WTC11 (cell line): ENCODE measurements at regions not wholly inside any gene's neighbourhood (a gene's known extent, or its start where the extent isn't known, plus 50 kb on each side); places are given as distances from the start of the nearest gene placed in this dataset.

Experiments used
- ATAC-seq: fragments of 200-7000 bp; cut with Tn5 transposase; 2 replicates; pipeline ENCODE4 v1.10.0; 2021; ENCODE audit warnings: mild to moderate bottlenecking, moderate library complexity
- CTCF ChIA-PET: fragments of 300-600 bp; sonication (Branson Sonifier 250); formaldehyde crosslinking; loops from one replicate; lab custom pipeline; 2021; ENCODE audit warnings: antibody characterized with exemption; lab: Charles Lee
- POLR2A ChIA-PET: fragments of 350-600 bp; sonication (Branson Sonifier 250); formaldehyde crosslinking; loops from one replicate; lab custom pipeline; 2021; ENCODE audit warnings: antibody characterized with exemption; lab: Charles Lee
- DNase-seq: peaks from one replicate; pipeline ENCODE4 v3.0.0; 2021; ENCODE audit warnings: low spot score
- H3K27ac Mint-ChIP-seq: 2 replicates; pipeline ENCODE4 v1.8.0; 2021; ENCODE audit warnings: mixed read lengths
- H3K27me3 Mint-ChIP-seq: 2 replicates; pipeline ENCODE4 v1.8.0; 2021; ENCODE audit warnings: low read depth, mild to moderate bottlenecking, moderate library complexity, mixed read lengths
- H3K36me3 Mint-ChIP-seq: 2 replicates; pipeline ENCODE4 v1.8.0; 2021; ENCODE audit warnings: mixed read lengths
- H3K4me1 Mint-ChIP-seq: 2 replicates; pipeline ENCODE4 v1.8.0; 2022; ENCODE audit warnings: mixed read lengths
- H3K4me3 Mint-ChIP-seq: 2 replicates; pipeline ENCODE4 v1.8.0; 2021; ENCODE audit warnings: mild to moderate bottlenecking, moderate library complexity, mixed read lengths
- H3K9me3 Mint-ChIP-seq: 2 replicates; pipeline ENCODE4 v1.8.0; 2021; ENCODE audit warnings: mixed read lengths
- CBFB ChIP-seq: sonication (generic); formaldehyde crosslinking; IDR thresholded peaks from 2 replicates; pipeline ENCODE4 v1.8.1; 2022; ENCODE audit warnings: mild to moderate bottlenecking, low read depth, missing genetic modification reagents
- CTCF ChIP-seq: fragments of 200-600 bp; IDR thresholded peaks from 2 replicates; pipeline ENCODE4 v1.8.0; 2022; ENCODE audit warnings: antibody characterized with exemption
- ELF4 ChIP-seq: sonication (generic); formaldehyde crosslinking; IDR thresholded peaks from 2 replicates; pipeline ENCODE4 v1.8.1; 2022; ENCODE audit warnings: low read depth, mild to moderate bottlenecking, moderate library complexity, missing genetic modification reagents
- EMX1 ChIP-seq: fragments of 250-450 bp; sonication (Bioruptor Pico); IDR thresholded peaks from 2 replicates; pipeline ENCODE4 v1.8.0; 2021; ENCODE audit warnings: mild to moderate bottlenecking
- ESRRA ChIP-seq: sonication (generic); formaldehyde crosslinking; IDR thresholded peaks from 2 replicates; pipeline ENCODE4 v1.8.1; 2022; ENCODE audit warnings: mild to moderate bottlenecking, missing genetic modification reagents, borderline replicate concordance
- FOXJ3 ChIP-seq: sonication (generic); formaldehyde crosslinking; IDR thresholded peaks from 2 replicates; pipeline ENCODE4 v1.9.0; 2021; ENCODE audit warnings: missing genetic modification reagents, mild to moderate bottlenecking, borderline replicate concordance
- FOXP1 ChIP-seq: sonication (generic); formaldehyde crosslinking; IDR thresholded peaks from 2 replicates; pipeline ENCODE4 v1.8.0; 2022; ENCODE audit warnings: missing genetic modification reagents, mild to moderate bottlenecking, moderate library complexity, borderline replicate concordance
- GABPB1 ChIP-seq: sonication (generic); formaldehyde crosslinking; IDR thresholded peaks from 2 replicates; pipeline ENCODE4 v1.8.1; 2023; ENCODE audit warnings: mild to moderate bottlenecking, missing genetic modification reagents
- IRF2 ChIP-seq: sonication (generic); formaldehyde crosslinking; IDR thresholded peaks from 2 replicates; pipeline ENCODE4 v1.8.0; 2022; ENCODE audit warnings: low read depth, missing genetic modification reagents, borderline replicate concordance
- JAZF1 ChIP-seq: fragments of 250-450 bp; sonication (Bioruptor Pico); IDR thresholded peaks from 2 replicates; pipeline ENCODE4 v1.9.0; 2021; ENCODE audit warnings: moderate library complexity, mild to moderate bottlenecking, inconsistent platforms
- JUN ChIP-seq: sonication (generic); formaldehyde crosslinking; IDR thresholded peaks from 2 replicates; pipeline ENCODE4 v1.8.0; 2023; ENCODE audit warnings: mild to moderate bottlenecking, missing genetic modification reagents
- MAX ChIP-seq: sonication (generic); formaldehyde crosslinking; IDR thresholded peaks from 2 replicates; pipeline ENCODE4 v1.8.0; 2022; ENCODE audit warnings: mild to moderate bottlenecking, missing genetic modification reagents
- NFATC4 ChIP-seq: fragments of 250-450 bp; sonication (Bioruptor Pico); IDR thresholded peaks from 2 replicates; pipeline ENCODE4 v1.9.0; 2021; ENCODE audit warnings: mild to moderate bottlenecking
- NFE2L1 ChIP-seq: sonication (generic); formaldehyde crosslinking; IDR thresholded peaks from 2 replicates; pipeline ENCODE4 v1.8.1; 2023; ENCODE audit warnings: missing genetic modification reagents
- NFYB ChIP-seq: sonication (generic); formaldehyde crosslinking; conservative IDR thresholded peaks from 2 replicates; pipeline ENCODE4 v1.8.0; 2022; ENCODE audit warnings: low read depth, missing genetic modification reagents
- NR3C1 ChIP-seq: sonication (generic); formaldehyde crosslinking; conservative IDR thresholded peaks from 2 replicates; pipeline ENCODE4 v1.8.1; 2023; ENCODE audit warnings: low read depth, mild to moderate bottlenecking, missing genetic modification reagents
- PRDM15 ChIP-seq: sonication (generic); formaldehyde crosslinking; IDR thresholded peaks from 2 replicates; pipeline ENCODE4 v1.8.0; 2022; ENCODE audit warnings: missing genetic modification reagents
- RELA ChIP-seq: sonication (generic); formaldehyde crosslinking; IDR thresholded peaks from 2 replicates; pipeline ENCODE4 v1.8.1; 2022; ENCODE audit warnings: missing genetic modification reagents, mild to moderate bottlenecking, borderline replicate concordance
- RORB ChIP-seq: fragments of 250-450 bp; sonication (Bioruptor Pico); IDR thresholded peaks from 2 replicates; pipeline ENCODE4 v1.9.0; 2021; ENCODE audit warnings: mild to moderate bottlenecking
- SP1 ChIP-seq: sonication (generic); formaldehyde crosslinking; conservative IDR thresholded peaks from 2 replicates; pipeline ENCODE4 v1.8.1; 2022; ENCODE audit warnings: missing genetic modification reagents
- STAT6 ChIP-seq: sonication (generic); formaldehyde crosslinking; conservative IDR thresholded peaks from 2 replicates; pipeline ENCODE4 v1.8.1; 2023; ENCODE audit warnings: mild to moderate bottlenecking, low read depth, missing genetic modification reagents, moderate library complexity
- TP53 ChIP-seq: sonication (generic); formaldehyde crosslinking; IDR thresholded peaks from 2 replicates; pipeline ENCODE4 v1.8.1; 2023; ENCODE audit warnings: mild to moderate bottlenecking, missing genetic modification reagents
- USF1 ChIP-seq: sonication (generic); formaldehyde crosslinking; IDR thresholded peaks from 2 replicates; pipeline ENCODE4 v1.8.0; 2022; ENCODE audit warnings: mild to moderate bottlenecking, missing genetic modification reagents
- ZBTB21 ChIP-seq: sonication (generic); formaldehyde crosslinking; IDR thresholded peaks from 2 replicates; pipeline ENCODE4 v1.8.1; 2023; ENCODE audit warnings: mild to moderate bottlenecking, missing genetic modification reagents, borderline replicate concordance
- ZNF138 ChIP-seq: sonication (generic); formaldehyde crosslinking; conservative IDR thresholded peaks from 2 replicates; pipeline ENCODE4 v1.8.1; 2022; ENCODE audit warnings: mild to moderate bottlenecking, moderate library complexity, missing genetic modification reagents
- ZNF219 ChIP-seq: sonication (generic); formaldehyde crosslinking; IDR thresholded peaks from 2 replicates; pipeline ENCODE4 v1.8.0; 2023; ENCODE audit warnings: missing genetic modification reagents, mild to moderate bottlenecking, borderline replicate concordance
- ZNF232 ChIP-seq: sonication (generic); formaldehyde crosslinking; IDR thresholded peaks from 2 replicates; pipeline ENCODE4 v1.8.0; 2022; ENCODE audit warnings: mild to moderate bottlenecking, missing genetic modification reagents
- ZNF425 ChIP-seq: fragments of 250-450 bp; sonication (Bioruptor Pico); conservative IDR thresholded peaks from 2 replicates; pipeline ENCODE4 v1.9.0; 2021; ENCODE audit warnings: mild to moderate bottlenecking

- Mint-ChIP-seq H3K4me3 (no peak overlapping the region), H3K27ac (no peak overlapping the region), H3K27me3 (no peaks in the 10 kb centered on the region), H3K9me3 (no peaks in the 10 kb centered on the region), H3K36me3 (no peaks in the 10 kb centered on the region), H3K4me1 (peaks cover 17% of the 10 kb centered on the region)
- DNase-seq, result no peak
- ChIA-PET POLR2A (no interaction called here), CTCF (no interaction called here)
- ATAC-seq, result no peak
- TF ChIP-seq SP1 (CRISPR knock-in tag), result no peak
- no peak for TF ChIP-seq EMX1
- no peak for TF ChIP-seq JAZF1 (CRISPR knock-in tag)
- TF ChIP-seq NFE2L1 (CRISPR knock-in tag), result no peak
- no peak for TF ChIP-seq IRF2 (CRISPR knock-in tag)
- TF ChIP-seq NFATC4 (CRISPR knock-in tag), result no peak
- TF ChIP-seq ZNF219 (CRISPR knock-in tag), result no peak
- TF ChIP-seq CTCF, result no peak
- no peak for TF ChIP-seq STAT6 (CRISPR knock-in tag)
- TF ChIP-seq NFYB, result no peak
These were observed 59.1 kb downstream of the IRAG1 start for GRCh38 chr11:10634407-10634806.

- H3K9me3 Mint-ChIP-seq, result no peaks in the 10 kb centered on the region
- TF ChIP-seq FOXP1 (CRISPR knock-in tag) (no peak), NR3C1 (no peak), USF1 (CRISPR knock-in tag) (no peak), JUN (CRISPR knock-in tag) (no peak), ZNF232 (CRISPR knock-in tag) (no peak), GABPB1 (no peak), ELF4 (CRISPR knock-in tag) (no peak), ZNF138 (CRISPR knock-in tag) (no peak), FOXJ3 (no peak), PRDM15 (CRISPR knock-in tag) (no peak), RORB (no peak), RELA (no peak), TP53 (CRISPR knock-in tag) (no peak), CBFB (CRISPR knock-in tag) (no peak), ESRRA (CRISPR knock-in tag) (no peak), ZNF425 (CRISPR knock-in tag) (no peak), ZBTB21 (CRISPR knock-in tag) (no peak), MAX (CRISPR knock-in tag) (no peak)
- H3K4me3 Mint-ChIP-seq, result no peak overlapping the region
- no peak overlapping the region for H3K27ac Mint-ChIP-seq
- H3K36me3 Mint-ChIP-seq, result no peaks in the 10 kb centered on the region
- no peak for ATAC-seq
- ChIA-PET CTCF (no interaction called here), POLR2A (no interaction called here)
- no peak for DNase-seq
- H3K27me3 Mint-ChIP-seq, result no peaks in the 10 kb centered on the region
- H3K4me1 Mint-ChIP-seq, result peaks cover 17% of the 10 kb centered on the region
These were observed 60.3 kb downstream of the IRAG1 start for GRCh38 chr11:10633261-10633660.
